IMR-90 (cell line): ENCODE measurements at regions not wholly inside any gene's neighbourhood (a gene's known extent, or its start where the extent isn't known, plus 50 kb on each side); places are given as distances from the start of the nearest gene placed in this dataset.

ENCODE experiments used
- ATAC-seq: fragments of 200-7000 bp; cut with Tn5 transposase; 2 replicates; pipeline ENCODE4 v1.9.1; 2020; ENCODE audit warnings: low read depth, mild to moderate bottlenecking, moderate library complexity
- BruUV-seq: library from RNA; stranded (reverse); fragments of 400-500 nt; replicated peaks from 2 replicates; lab custom pipeline; 2021; lab: Mats Ljungman, UMichigan
- CTCF ChIA-PET: fragments of 300-600 bp; formaldehyde crosslinking; extraction: SDS; loops from one replicate; lab custom pipeline; 2021; ENCODE audit warnings: antibody characterized with exemption; lab: Yijun Ruan, JAX
- POLR2A ChIA-PET: fragments of 300-600 bp; sonication (Branson Sonifier 250); formaldehyde crosslinking; loops from one replicate; lab custom pipeline; 2022; ENCODE audit warnings: antibody characterized with exemption; ENCODE audit not compliant: unreplicated experiment; lab: Charles Lee
- DNase-seq: peaks from one replicate; pipeline ENCODE4 v3.0.0; 2013
- H2AFZ ChIP-seq: replicated peaks from 2 replicates; pipeline ENCODE3; 2013; ENCODE audit warnings: low read length, mild to moderate bottlenecking; ENCODE audit not compliant: poor library complexity
- H2AK5ac ChIP-seq: 2 replicates; pipeline ENCODE4 v1.6.1; 2013; ENCODE audit warnings: low read depth, low read length, inconsistent platforms
- H2AK9ac ChIP-seq: replicated peaks from 2 replicates; pipeline ENCODE3; 2013; ENCODE audit warnings: mild to moderate bottlenecking, low read depth, low read length, moderate library complexity; ENCODE audit not compliant: poor library complexity
- H2BK120ac ChIP-seq: 2 replicates; pipeline ENCODE4 v1.6.1; 2013; ENCODE audit warnings: low read depth, low read length, inconsistent platforms
- H2BK15ac ChIP-seq: 3 replicates; pipeline ENCODE4 v1.6.1; 2013; ENCODE audit warnings: low read depth, low read length, inconsistent platforms
- H2BK20ac ChIP-seq: 2 replicates; pipeline ENCODE4 v1.6.1; 2013; ENCODE audit warnings: low read depth, mild to moderate bottlenecking, inconsistent platforms, low read length, moderate library complexity
- H2BK5ac ChIP-seq: 2 replicates; pipeline ENCODE4 v1.6.1; 2013; ENCODE audit warnings: mild to moderate bottlenecking, low read depth, low read length, inconsistent platforms; ENCODE audit not compliant: poor library complexity, severe bottlenecking
- H3K14ac ChIP-seq: replicated peaks from 2 replicates; pipeline ENCODE4 v1.6.1; 2013; ENCODE audit warnings: low read depth, low read length, inconsistent platforms
- H3K18ac ChIP-seq: 2 replicates; pipeline ENCODE4 v1.6.1; 2013; ENCODE audit warnings: low read depth, low read length, control low read depth
- H3K23ac ChIP-seq: 2 replicates; pipeline ENCODE4 v1.6.1; 2013; ENCODE audit warnings: low read depth, low read length, inconsistent platforms
- H3K27ac ChIP-seq: 2 replicates; pipeline ENCODE4 v1.5.1; 2013; ENCODE audit warnings: mild to moderate bottlenecking, control low read depth, low read length; ENCODE audit not compliant: insufficient read depth
- H3K27me3 ChIP-seq: 2 replicates; pipeline ENCODE4 v1.6.1; 2013; ENCODE audit warnings: low read length; ENCODE audit not compliant: control insufficient read depth, insufficient read depth
- H3K36me3 ChIP-seq: 2 replicates; pipeline ENCODE4 v1.6.1; 2013; ENCODE audit warnings: low read length, mixed read lengths; ENCODE audit not compliant: control insufficient read depth, insufficient read depth
- H3K4ac ChIP-seq: 2 replicates; pipeline ENCODE4 v1.6.1; 2013; ENCODE audit warnings: low read depth, low read length, inconsistent platforms
- H3K4me1 ChIP-seq: 2 replicates; pipeline ENCODE4 v1.6.1; 2013; ENCODE audit warnings: low read length, mixed read lengths; ENCODE audit not compliant: control insufficient read depth, insufficient read depth
- H3K4me2 ChIP-seq: 2 replicates; pipeline ENCODE4 v1.6.1; 2013; ENCODE audit warnings: low read depth, mild to moderate bottlenecking, control low read depth, low read length, moderate library complexity
- H3K4me3 ChIP-seq: 2 replicates; pipeline ENCODE4 v1.5.1; 2013; ENCODE audit warnings: low read depth, mild to moderate bottlenecking, control low read depth, low read length, moderate library complexity; ENCODE audit not compliant: insufficient read depth
- H3K56ac ChIP-seq: 2 replicates; pipeline ENCODE4 v1.6.1; 2013; ENCODE audit warnings: low read length, inconsistent platforms; ENCODE audit not compliant: insufficient read depth; ENCODE audit errors: extremely low read depth
- H3K79me1 ChIP-seq, 2 experiments: 2 replicates each; pipeline ENCODE4 v1.6.1; 2013; ENCODE audit warnings: low read length in 2 of 2, inconsistent platforms in 1 of 2, low read depth in 1 of 2
- H3K9ac ChIP-seq: 2 replicates; pipeline ENCODE4 v1.6.1; 2013; ENCODE audit warnings: low read depth, low read length, control low read depth
- H3K9me1 ChIP-seq: 2 replicates; pipeline ENCODE4 v1.6.1; 2013; ENCODE audit warnings: low read length, inconsistent platforms; ENCODE audit not compliant: insufficient read depth
- H3K9me3 ChIP-seq: 2 replicates; pipeline ENCODE4 v1.6.1; 2013; ENCODE audit warnings: low read length; ENCODE audit not compliant: control insufficient read depth, insufficient read depth
- H4K20me1 ChIP-seq: 2 replicates; pipeline ENCODE4 v1.6.1; 2013; ENCODE audit warnings: low read length, inconsistent platforms; ENCODE audit not compliant: insufficient read depth
- H4K5ac ChIP-seq: 2 replicates; pipeline ENCODE4 v1.6.1; 2013; ENCODE audit warnings: mild to moderate bottlenecking, low read depth, low read length, control low read depth
- H4K8ac ChIP-seq, 2 experiments: 2 replicates each; pipeline ENCODE4 v1.6.1; 2013; ENCODE audit warnings: low read depth in 2 of 2, low read length in 2 of 2, control low read depth in 1 of 2, inconsistent platforms in 1 of 2
- H4K91ac ChIP-seq: 2 replicates; pipeline ENCODE4 v1.6.1; 2013; ENCODE audit warnings: low read depth, low read length, inconsistent platforms; ENCODE audit not compliant: insufficient read depth
- BHLHE40 ChIP-seq: fragments of 150-350 bp; IDR thresholded peaks from 2 replicates; pipeline ENCODE4 v1.6.1; 2016; ENCODE audit warnings: mild to moderate bottlenecking, low read depth, low read length
- CEBPB ChIP-seq: IDR thresholded peaks from 2 replicates; pipeline ENCODE4 v1.6.1; 2012; ENCODE audit warnings: low read depth, low read length, improper control_type of control experiment
- CHD1 ChIP-seq: IDR thresholded peaks from 2 replicates; pipeline ENCODE4 v1.6.1; 2012; ENCODE audit warnings: low read depth, low read length, improper control_type of control experiment
- MAZ ChIP-seq: IDR thresholded peaks from 2 replicates; pipeline ENCODE4 v1.6.1; 2012; ENCODE audit warnings: low read depth, mild to moderate bottlenecking, low read length, improper control_type of control experiment, moderate library complexity, borderline replicate concordance
- MXI1 ChIP-seq: IDR thresholded peaks from 2 replicates; pipeline ENCODE4 v1.6.1; 2012; ENCODE audit warnings: low read depth, mild to moderate bottlenecking, low read length, moderate library complexity, borderline replicate concordance
- NFE2L2 ChIP-seq: fragments of 150-350 bp; IDR thresholded peaks from 2 replicates; pipeline ENCODE4 v1.6.1; 2016; ENCODE audit warnings: low read depth, mild to moderate bottlenecking, low read length
- POLR2A ChIP-seq: IDR thresholded peaks from 2 replicates; pipeline ENCODE4 v1.6.1; 2012; ENCODE audit warnings: mild to moderate bottlenecking, low read depth, low read length
- RCOR1 ChIP-seq: IDR thresholded peaks from 2 replicates; pipeline ENCODE4 v1.6.1; 2012; ENCODE audit warnings: mild to moderate bottlenecking, low read length, improper control_type of control experiment; ENCODE audit not compliant: insufficient replicate concordance
- RFX5 ChIP-seq: IDR thresholded peaks from 2 replicates; pipeline ENCODE4 v1.8.0; 2012; ENCODE audit warnings: low read depth, mild to moderate bottlenecking, low read length, moderate library complexity
- SMC3 ChIP-seq: fragments of 150-350 bp; IDR thresholded peaks from 2 replicates; pipeline ENCODE4 v1.6.1; 2016; ENCODE audit warnings: low read depth, mild to moderate bottlenecking, antibody characterized with exemption, low read length, moderate library complexity
- WGBS, 2 experiments: methylation state at CpG; one replicate each; pipeline versions ENCODE4 v1.1.5 to v1.1.7; 2013; ENCODE audit warnings: missing lambda C conversion rate in 2 of 2; ENCODE audit not compliant: insufficient read length in 1 of 2; ENCODE audit errors: extremely low coverage in 2 of 2; 5-methylcytosine and 5-hydroxymethylcytosine counted together
- dilution Hi-C: fragments of 300-500 bp; cut with HindIII; formaldehyde crosslinking; loops from one replicate; pipeline ENCODE4 v1.14.3; 2018; ENCODE audit warnings: low sequenced_read_pairs; ENCODE audit not compliant: unreplicated experiment
- in situ Hi-C: fragments of 300-500 bp; cut with MboI; formaldehyde crosslinking; loops from 3 replicates; pipeline ENCODE4 v1.14.3; 2019; ENCODE audit warnings: low sequenced_read_pairs, inconsistent platforms, mixed read lengths
- intact Hi-C: fragments of 100-400 bp; cut with micrococcal nuclease; formaldehyde crosslinking; loops from 2 replicates; pipeline ENCODE4 v1.10.0; 2022
- TF ChIP-seq, protein P1 (sequence below): fragments of 150-350 bp; IDR thresholded peaks from 2 replicates; pipeline ENCODE4 v1.6.1; 2016; ENCODE audit warnings: low read depth, mild to moderate bottlenecking, low read length, moderate library complexity, borderline replicate concordance
- TF ChIP-seq, protein P2 (sequence below): conservative IDR thresholded peaks from 2 replicates; pipeline ENCODE4 v1.5.1; 2012; ENCODE audit warnings: mild to moderate bottlenecking, low read depth, low read length, improper control_type of control experiment

DNA sequence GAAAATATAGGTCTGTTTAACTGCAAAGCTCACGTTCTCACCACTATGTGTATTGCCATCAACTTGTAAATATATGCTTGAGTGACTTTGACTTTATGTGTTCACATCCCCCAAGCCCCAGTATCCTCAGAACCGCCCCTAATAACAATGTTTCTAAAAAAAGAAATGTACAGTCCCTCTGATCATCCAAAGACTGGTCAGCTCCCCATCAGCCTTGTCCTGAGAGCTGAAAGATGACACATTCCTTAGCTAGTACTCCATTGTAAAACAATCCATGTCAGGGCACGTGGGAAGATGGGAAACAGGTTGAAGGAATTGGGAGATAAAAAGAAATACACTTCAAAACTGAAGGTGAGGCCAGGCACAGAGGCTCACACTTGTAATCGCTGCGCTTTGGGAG is 279.4 kb upstream of the WWC1 start:
- Histone ChIP-seq H2AK9ac (no peak overlapping the region), H3K4ac (no peak overlapping the region), H3K4me1 (no peaks in the 10 kb centered on the region), H3K18ac (no peak overlapping the region), H3K27me3 (no peaks in the 10 kb centered on the region), H4K20me1 (no peaks in the 10 kb centered on the region), H3K56ac (no peak overlapping the region), H3K4me3 (no peak overlapping the region), H2AK5ac (no peak overlapping the region), H3K79me1 (no peaks in the 10 kb centered on the region), H4K5ac (no peak overlapping the region), H3K9ac (no peak overlapping the region), H2BK120ac (no peak overlapping the region), H4K8ac (no peak overlapping the region), H3K23ac (no peak overlapping the region), H2BK20ac (no peak overlapping the region), H3K9me1 (no peaks in the 10 kb centered on the region), H4K91ac (no peak overlapping the region), H2BK15ac (no peak overlapping the region), H2BK5ac (no peak overlapping the region), H3K9me3 (no peaks in the 10 kb centered on the region), H3K14ac (no peak overlapping the region), H3K4me2 (no peak overlapping the region), H3K36me3 (no peaks in the 10 kb centered on the region), H2AFZ (no peak overlapping the region), H3K27ac (no peak overlapping the region)
- BruUV-seq: no TSS peak
- no peak for ATAC-seq
- no CpG with 5 or more reads among the region's 5 CpGs for WGBS, 2 experiments
- dilution Hi-C loops: no loop called here
- DNase-seq: no peak
- TF ChIP-seq RFX5 (no peak), MXI1 (no peak), CEBPB (no peak), BHLHE40 (no peak), POLR2A (no peak), MAZ (no peak), NFE2L2 (no peak), RCOR1 (no peak), CHD1 (no peak), SMC3 (no peak)
- TF ChIP-seq, protein P1, sequence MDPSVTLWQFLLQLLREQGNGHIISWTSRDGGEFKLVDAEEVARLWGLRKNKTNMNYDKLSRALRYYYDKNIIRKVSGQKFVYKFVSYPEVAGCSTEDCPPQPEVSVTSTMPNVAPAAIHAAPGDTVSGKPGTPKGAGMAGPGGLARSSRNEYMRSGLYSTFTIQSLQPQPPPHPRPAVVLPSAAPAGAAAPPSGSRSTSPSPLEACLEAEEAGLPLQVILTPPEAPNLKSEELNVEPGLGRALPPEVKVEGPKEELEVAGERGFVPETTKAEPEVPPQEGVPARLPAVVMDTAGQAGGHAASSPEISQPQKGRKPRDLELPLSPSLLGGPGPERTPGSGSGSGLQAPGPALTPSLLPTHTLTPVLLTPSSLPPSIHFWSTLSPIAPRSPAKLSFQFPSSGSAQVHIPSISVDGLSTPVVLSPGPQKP: no peak
- TF ChIP-seq, protein P2, sequence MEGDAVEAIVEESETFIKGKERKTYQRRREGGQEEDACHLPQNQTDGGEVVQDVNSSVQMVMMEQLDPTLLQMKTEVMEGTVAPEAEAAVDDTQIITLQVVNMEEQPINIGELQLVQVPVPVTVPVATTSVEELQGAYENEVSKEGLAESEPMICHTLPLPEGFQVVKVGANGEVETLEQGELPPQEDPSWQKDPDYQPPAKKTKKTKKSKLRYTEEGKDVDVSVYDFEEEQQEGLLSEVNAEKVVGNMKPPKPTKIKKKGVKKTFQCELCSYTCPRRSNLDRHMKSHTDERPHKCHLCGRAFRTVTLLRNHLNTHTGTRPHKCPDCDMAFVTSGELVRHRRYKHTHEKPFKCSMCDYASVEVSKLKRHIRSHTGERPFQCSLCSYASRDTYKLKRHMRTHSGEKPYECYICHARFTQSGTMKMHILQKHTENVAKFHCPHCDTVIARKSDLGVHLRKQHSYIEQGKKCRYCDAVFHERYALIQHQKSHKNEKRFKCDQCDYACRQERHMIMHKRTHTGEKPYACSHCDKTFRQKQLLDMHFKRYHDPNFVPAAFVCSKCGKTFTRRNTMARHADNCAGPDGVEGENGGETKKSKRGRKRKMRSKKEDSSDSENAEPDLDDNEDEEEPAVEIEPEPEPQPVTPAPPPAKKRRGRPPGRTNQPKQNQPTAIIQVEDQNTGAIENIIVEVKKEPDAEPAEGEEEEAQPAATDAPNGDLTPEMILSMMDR: no peak
- CTCF ChIA-PET: interaction anchor here (0.9 to 1.1 kb wide), 2 partner anchors 12 to 35 kb away, joined by 3 read pairs; no protein-coding TSS in a partner anchor
- POLR2A ChIA-PET: no interaction called here
- in situ Hi-C loops: no loop called here
- intact Hi-C loops: no loop called here
